HG02610 (cell line): ENCODE measurements at regions not wholly inside any gene's neighbourhood (a gene's known extent, or its start where the extent isn't known, plus 50 kb on each side); places are given as distances from the start of the nearest gene placed in this dataset.
"Not testable (repeated sequence)": the region's sequence is repeated elsewhere in the genome, so short reads cannot be mapped to it uniquely, and the experiment has no call there.

Experiments
- ATAC-seq: cut with Tn5 transposase; IDR thresholded peaks from one replicate; pipeline ENCODE4 v1.9.1; 2021; ENCODE audit warnings: mild to moderate bottlenecking, moderate library complexity; ENCODE audit not compliant: unreplicated experiment

DNA sequence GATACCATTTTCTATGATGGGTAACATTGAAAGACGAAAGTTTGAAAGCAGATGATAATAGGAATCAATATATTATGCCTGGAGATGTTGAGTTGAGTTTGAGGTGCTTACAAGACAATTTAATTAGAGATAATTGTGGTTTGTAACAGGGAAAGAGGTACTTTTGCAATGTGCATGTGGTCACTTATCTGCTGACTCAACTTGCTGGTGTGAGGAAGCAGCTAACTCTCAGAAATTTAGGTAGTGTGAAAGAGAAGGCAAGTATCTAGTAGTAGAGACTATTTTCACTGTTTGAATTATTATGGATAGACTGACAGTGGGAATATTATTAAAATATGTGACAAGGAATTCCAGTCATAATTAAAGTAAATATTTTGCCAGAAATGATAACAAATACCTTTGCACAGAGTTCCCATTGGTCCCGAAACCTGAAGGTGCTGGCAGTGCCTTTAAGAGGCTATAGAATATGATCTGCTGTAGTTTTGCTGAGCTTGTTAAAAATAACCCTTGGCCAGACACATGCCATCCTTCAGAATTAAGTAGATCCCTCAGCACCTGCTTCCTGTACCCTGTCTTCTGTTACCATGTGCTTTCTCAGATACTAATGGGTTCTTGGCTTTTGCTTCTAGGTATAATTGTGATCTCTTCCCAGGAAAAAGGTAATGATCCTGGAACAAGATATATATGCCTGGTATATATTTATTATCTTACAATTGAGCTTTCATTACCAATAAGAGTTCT lies 315.9 kb downstream of the BCHE start:
- ATAC-seq = no peak

DNA sequence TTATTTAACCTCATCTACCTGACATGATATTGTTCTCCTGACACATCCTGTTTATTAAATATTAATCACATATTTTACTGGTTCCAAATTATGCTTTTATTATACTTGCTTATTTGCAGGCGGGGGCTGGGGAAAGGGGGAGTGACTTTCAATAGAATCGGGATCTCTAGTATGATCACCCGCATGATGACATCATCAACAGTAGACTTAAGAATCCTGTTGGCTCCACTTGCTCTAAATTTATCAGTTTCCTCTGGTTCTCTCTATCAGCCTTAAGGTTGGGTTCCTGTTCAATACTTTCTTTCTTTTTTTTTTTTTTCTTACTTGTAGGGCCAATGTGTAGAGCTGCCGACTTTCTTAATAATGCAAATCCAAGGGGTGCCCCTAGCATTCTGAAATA lies 317.5 kb downstream of the BCHE start:
- no peak for ATAC-seq

DNA sequence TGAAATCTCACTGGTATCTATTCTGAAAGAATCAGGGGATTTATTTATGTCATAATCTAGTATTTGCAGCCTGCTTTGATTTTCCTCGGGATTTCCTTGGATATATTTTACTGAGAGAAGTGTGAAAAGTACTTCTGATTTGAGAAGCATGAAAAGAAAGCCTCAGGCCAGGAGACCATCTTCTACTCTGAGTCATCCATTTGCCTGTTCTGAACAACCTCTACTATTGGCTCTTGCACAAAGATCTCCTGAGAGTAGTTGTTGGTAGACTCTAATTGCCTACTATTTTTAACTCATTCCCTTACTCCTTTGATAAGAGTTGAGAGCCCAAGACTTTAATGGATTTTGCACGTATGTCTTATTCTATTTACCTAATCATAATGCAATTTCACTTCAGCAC lies 318.9 kb downstream of the BCHE start:
- ATAC-seq = no peak

DNA sequence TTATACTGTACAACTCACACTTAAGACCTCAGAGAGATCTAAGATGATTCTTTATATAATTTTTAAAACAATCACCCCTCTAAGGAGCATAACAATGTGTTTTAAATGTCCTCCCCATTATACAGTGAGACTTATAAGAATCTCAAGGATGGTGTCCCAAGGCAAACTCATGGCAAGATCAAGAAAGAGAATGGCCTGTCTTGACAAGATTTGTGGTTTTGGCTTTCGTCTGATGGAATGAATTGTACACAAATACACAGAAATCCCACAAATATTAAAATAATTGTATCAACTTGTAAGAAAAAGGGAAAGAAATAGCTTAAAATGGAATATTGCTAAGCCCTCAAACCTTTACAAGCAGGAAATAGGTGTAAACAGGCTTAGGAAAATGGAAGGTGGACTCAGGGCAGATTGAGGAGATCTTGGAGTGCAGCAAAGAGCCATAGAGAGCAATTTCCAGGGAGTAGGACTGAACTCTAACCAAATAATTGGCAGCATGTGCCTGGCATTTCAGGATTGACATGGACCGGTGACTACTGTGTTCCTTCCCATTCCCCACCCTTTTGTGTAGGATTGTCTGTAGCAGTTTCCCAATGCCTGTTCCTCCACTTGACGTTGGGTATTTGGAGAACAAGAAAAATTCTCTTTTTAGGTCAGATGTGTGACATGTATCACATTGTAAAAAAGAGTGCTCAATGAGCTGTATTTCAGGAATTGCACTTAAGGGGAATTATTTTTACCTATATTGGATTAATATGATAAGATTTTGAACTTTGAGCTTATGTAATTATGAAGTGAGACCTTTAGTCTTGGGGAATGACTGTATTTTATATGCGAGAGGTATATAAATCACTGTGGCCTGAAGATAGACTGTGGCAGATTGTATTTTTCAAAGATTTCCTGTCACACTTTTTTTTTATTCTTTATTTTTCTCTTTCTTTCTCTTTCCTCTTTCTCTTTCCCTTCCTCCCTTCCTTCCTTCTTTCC lies 317.8 kb upstream of the SLITRK3 start:
- no peak for ATAC-seq

DNA sequence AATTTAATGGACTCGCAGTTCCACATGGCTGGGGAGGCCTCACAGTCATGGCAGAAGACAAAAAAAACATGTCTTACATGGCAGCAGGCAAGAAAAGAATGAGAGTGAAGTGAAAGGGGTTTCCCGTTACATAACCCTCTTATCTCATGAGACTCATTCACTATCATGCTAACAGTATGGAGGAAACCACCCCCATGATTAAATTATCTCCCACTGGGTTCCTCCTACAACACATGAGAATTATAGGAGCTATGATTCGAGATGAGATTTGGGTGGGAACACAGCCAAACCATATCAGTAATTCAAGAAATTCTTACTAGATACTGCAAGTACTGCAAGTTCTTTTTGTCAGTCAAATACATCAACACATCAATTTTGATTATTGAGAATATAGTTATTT lies 311.4 kb upstream of the SLITRK3 start:
- no peak for ATAC-seq

DNA sequence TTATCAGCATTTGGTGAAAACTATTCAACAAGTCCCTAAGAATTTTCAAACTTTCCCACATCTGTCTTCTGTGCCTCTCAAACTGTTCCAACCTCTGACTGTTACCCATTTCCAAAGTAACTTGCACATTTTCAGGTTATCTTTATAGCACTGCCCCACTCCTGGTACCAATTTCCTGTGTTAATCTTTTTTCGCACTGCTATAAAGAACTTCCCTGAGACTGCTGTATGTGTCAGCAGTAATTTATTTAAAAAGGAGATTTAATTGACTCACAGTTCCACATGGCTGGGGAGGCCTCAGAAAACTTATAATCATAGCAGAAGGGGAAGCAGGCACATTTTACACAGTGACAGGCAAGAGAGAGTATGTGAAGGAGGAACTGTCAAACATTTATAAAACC lies 310.9 kb upstream of the SLITRK3 start:
- ATAC-seq = no peak

DNA sequence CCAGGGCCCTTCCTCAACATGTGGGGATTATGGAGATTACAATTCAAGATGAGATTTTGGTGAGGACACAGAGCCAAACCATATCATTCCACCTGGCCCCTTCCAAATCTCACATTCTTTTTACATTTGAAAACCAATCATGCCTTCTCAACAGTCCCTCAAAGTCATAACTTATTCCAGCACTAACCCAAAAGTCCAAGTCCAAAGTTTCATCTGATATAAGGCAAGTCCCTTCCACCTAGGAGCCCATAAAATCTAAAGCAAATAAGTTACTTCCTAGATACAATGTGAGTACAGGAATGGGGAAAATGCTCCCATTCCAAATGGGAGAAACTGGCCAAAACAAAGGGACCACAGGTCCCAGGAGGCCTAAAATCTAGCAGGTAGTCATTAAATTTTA lies 309.5 kb upstream of the SLITRK3 start:
- ATAC-seq = no peak

DNA sequence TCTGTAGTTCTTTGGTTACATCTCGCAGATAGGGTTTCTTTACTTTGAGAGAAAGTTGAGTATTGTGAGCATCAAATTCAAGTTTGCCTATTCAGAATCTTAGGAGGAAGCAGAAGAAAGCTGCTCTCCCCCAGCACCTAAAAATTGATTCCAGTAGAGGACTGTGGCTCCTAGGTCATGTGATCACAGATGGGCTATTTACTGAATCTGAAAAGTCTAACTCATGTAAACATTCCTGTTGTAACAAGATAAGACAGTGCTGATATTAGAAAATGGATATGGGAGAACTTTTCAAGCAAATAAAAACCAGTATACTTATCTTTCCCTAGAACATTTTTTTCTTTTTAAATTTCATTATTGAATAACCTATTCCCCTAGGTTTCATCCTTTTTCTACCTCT lies 308.4 kb upstream of the SLITRK3 start:
- ATAC-seq = no peak

DNA sequence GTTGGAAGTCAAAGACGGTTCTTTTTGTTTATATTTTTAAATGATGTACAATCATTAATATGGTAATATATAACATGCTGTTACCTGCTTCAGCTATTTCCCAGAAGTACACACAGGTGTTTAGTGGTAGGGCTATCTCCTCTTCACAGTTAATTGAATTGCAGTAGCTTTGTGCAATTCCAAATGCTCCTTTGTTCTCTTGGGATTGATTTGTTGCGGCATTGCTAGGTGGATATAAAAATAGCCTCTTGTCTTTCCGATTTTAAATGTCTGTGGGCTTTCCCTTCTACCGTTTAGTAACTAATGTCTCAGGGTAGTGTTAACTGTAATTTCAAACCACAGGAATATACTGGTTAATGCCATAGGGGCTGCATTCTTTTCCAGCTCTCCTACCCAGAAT lies 307.6 kb upstream of the SLITRK3 start:
- no peak for ATAC-seq

DNA sequence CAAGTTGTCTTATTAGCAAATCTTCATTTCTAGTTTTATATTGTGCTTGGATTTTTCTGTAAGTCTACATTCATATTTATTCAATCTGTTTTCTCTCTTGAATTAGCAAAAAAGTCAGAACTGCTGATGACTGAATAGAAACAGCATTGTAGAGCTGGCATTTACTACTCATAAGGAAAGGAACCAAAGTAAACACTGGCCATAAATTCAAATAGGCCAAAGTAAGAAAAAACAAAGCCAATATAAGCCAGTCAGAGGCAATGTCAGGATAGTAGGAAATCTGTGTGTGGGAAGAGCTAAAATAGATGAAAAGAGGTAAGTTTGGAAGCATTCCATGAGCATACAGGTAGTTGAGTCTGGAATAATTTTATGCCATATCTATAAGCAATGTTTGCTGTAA lies 307.2 kb upstream of the SLITRK3 start:
- ATAC-seq = no peak

DNA sequence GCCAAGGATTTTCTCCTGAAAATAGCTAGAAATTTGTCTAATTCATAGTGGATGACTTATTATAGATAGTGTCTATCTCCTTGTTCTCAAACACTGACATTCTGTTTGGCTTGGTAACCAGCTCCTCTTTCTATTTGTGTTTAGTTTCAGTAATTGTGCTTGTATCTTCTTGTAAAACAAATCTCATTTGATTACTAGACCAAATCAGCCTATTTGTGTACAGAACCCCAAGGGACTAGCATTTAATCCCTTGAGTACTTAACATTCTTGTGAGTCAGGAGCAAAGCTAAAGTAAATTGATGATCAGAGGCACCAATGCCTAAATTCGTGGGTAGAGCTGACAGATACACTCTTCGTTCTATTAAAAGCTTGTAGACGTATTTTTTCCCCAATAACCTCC lies 306.5 kb upstream of the SLITRK3 start:
- ATAC-seq = no peak

DNA sequence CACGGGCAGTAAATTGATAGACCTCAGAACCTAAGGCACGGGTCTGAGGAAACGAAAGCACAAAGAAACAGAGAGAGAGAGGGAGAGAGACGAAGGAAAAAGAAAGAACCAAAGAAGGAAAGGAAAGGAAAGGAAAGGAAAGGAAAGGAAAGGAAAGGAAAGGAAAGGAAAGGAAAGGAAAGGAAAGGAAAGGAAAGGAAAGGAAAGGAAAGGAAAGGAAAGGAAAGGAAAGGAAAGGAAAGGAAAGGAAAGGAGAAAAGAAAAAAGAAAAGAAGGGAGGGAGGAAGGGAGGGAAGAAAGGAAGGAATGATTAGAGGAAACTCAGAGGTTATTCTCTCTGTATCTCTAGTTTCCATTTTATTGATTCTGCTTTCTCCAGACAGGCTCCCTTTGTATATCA lies 302.6 kb upstream of the SLITRK3 start:
- not testable (repeated sequence) for ATAC-seq

DNA sequence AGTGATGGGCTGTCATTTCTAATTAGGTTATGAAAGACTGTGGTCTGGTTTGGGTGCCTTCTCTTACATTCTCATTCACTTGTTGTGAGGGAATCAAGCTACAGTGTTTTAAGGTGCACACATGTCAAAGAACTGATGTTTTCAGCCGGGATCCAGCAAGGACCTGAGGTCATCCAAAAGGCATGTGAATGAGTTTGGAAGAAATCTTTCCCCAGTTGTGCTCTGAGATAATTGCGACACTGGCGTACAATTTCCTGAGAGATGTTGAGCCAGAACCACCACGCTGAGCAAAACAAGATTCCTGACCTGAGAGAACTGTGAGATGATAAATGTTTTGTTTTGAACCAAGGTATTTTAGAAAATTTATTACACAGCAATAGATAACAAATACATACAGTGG lies 295.3 kb upstream of the SLITRK3 start:
- no peak for ATAC-seq

DNA sequence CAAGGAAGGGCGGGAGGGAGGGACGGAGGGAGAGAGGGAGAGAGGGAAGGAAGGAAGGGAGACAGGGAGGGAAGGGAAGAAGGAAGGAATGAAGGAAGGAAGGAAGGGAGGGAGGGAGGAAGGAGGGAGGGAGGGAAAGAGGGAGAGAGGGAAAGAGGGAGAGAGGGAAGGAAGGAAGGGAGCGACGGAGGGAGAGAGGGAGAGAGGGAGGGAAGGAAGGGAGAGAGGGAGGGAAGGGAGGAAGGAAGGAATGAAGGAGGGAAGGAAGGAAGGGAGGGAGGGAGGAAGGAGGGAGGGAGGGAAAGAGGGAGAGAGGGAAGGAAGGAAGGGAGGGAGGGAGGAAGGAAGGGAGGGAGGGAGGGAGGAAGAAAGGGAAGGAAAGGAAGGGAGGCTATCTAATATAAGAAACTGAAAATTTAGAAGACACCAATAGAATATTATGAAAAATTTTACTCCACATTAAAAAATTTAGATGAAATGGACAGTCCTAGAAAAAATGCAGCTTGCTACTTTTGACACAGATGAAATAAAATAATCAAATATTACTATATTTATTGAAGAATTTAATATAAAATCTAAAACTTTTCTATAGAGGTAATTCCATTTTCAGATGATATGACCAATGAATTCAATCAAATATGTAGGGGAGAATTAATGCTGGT lies 280.3 kb upstream of the SLITRK3 start:
- no peak for ATAC-seq

DNA sequence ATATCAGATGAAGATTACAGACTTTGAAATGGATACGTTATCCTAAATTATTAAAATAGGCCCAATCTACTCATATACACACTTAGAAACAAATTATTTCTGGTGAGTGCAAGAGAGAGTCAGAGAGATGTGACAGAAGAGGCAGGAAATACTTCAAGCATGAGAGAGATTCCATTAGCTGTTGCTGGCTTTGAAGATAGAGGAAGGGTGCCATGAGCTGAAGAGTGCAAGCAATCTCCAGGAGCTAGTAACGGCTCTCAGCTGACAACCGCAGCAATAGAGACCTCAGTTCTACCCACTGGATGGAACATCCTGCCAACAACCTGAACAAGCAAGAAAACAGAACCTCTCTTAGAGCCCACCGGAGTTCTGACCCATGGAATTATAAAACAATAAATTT lies 270.7 kb upstream of the SLITRK3 start:
- no peak for ATAC-seq

DNA sequence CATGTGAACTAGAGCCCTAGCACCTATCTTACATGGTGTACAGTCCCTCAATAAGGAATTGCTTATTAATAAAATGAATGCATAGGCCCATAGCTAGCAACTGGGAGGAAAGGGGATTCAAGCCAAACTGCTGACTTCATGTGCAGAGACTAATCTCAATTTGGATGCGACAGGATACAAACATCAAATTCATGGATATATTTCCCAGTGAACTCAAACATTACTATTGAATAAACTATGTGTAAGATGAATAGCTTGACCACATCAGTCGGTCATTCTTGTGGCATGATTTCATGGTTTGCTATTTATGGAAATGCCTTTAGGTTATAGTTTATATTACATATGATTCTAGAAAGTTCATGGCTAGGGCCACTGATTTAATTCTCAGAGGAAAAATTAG lies 268.6 kb upstream of the SLITRK3 start:
- ATAC-seq = no peak

DNA sequence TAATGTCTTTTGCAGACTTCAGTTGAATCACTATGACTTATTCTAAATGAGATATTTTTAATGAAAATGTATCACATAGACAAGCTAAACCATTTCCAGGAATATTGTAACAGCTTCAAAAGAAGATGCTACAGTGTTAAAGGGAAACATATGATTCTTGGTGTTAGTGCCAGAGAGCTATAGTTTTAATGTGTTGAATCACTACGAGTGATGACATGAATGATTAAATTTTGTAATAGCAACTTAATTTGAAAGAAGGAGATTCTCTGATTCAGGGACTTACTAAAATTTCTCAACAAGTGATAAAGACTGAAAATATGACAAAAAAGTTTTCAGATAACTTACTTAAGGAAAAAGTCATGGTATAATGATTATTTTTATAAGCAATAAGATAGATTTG lies 267.3 kb upstream of the SLITRK3 start:
- ATAC-seq = no peak

DNA sequence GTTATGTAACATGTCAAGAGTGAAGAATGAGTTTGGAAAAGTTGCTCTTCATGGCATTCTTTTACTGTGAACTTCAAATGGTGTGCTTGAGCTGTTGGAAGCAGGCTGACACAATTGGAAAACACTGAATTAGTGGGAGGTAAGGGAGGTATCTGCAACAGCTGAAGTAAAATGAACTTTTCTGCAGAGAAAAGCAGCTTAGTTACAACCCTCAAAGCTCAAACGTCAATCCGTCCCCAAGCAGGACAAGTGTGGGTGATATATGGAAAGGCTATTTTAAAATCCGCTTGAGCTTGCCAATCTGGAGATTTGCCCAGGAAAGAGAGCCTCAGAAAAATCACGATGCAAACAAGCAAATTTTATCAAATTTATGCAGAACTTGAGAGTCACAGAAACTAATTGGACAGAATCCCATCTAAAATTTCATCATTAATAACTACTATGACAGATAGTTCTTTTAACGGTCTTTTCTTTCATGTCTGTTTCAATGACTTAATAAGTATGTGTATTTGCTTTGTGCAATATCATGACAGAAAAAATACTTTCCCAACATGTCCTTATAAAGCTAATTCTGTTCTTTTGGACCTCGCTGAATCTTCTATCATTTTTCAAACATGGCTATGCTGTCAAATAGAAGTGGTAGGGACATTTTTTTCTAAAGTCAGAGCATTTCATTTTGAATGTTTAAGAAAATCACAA lies 266.6 kb upstream of the SLITRK3 start:
- ATAC-seq = no peak

DNA sequence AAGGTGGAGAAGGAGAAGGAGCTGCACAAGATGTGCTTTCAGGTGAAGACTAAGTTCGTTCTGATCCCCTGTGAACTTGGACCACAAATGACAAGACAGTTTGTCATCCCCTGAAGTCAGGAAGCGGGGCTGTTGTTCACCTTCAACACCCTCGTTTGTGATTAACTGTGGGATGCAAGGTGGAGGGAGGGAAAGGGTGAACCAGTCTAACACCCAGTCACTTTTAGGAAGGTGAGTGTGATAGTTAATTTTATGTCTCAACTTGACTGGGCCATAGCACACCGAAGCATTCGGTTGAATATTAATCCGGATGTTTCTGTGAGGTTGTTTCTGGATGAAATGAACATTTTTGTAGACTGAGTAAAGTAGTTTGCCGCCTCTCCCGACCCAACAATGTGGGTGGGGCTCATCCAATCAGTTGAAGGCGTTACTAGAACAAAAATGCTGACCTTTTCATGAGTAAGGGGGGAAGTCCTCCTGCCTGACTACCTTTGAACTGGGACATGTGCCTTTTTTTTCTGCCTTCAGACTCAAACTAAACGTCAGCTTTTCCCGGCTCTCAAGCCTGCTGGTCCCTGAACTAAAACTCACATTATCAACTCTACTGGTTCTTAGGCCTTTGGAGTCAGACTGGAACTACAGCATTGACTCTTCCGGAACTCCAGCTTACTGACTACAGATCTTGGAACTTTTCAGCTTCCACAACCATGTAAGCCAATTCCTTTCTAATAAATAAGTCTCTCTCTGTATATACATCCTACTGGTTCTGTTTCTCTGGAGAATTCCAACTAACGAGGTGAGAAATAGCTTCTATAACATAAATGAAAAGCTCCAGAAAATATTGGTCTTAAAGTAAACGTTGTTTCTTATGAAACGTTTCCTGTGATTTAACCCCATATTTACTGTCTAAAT lies 264.0 kb upstream of the SLITRK3 start:
- no peak for ATAC-seq

DNA sequence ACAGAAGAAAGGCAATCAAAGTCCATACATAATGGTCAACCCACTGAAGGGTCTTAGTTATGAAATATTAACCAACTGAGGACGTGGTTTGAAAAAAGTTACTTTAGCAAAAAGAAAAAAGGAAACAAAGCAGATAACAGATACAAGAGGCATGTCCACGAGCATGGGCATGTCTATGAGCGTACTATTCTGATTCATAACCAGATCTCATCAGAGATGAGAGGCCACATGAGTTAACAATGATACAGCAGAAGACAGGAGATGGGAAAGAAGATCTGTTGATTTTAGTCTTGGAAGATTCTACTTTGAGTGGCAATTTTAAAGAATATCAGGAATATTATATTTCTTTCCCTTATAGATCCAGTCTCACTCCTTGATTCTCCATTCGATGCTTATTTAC lies 262.9 kb upstream of the SLITRK3 start:
- no peak for ATAC-seq
